NCI-H1436 (cell line): ENCODE measurements at regions not wholly inside any gene's neighbourhood (a gene's known extent, or its start where the extent isn't known, plus 50 kb on each side); places are given as distances from the start of the nearest gene placed in this dataset.
A peak's percentile ranks its signal among the peaks of the same experiment; 100 is the strongest.
"Not testable (repeated sequence)": the region's sequence is repeated elsewhere in the genome, so short reads cannot be mapped to it uniquely, and the experiment has no call there.

Experiments used
- DNase-seq: peaks from one replicate; lab custom pipeline; 2025; lab: John Stamatoyannopoulos, UW

DNA sequence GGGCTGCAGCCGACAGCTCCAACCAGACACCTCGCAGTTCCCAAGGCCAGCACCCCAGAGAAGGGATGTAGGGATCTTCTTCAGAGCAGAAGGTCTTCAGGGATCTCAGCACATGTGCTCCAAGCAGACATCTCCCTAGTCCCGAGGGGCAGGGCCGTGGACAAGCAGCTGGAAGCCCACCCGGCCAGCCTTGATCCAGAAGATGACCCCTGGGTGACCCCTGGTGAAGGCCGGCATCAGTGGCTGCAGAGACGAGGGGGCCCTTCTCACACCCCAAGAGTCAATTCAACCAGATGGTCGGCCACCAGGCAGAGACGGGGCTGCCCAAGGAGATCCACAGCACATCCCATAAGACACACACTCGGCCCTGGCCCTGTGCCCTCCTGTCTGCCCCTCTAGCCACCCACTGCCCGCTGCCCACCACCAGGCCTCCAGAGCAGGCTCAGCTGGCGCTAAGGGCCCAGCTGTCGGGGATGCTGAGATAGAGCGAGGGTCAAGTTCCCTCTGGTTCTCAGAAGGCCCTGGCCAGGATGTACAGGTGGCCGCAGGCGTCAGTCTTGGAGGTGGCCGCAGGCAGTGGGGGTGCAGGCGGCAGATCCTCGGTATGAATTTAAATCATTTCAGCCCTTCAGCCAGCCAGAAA is 168.3 kb downstream of the BRD1 start:
- no peak for DNase-seq

GRCh38 chr22:49658902-49659280 is 168.8 kb downstream of the BRD1 start:
- DNase-seq = peak; percentile 18

DNA sequence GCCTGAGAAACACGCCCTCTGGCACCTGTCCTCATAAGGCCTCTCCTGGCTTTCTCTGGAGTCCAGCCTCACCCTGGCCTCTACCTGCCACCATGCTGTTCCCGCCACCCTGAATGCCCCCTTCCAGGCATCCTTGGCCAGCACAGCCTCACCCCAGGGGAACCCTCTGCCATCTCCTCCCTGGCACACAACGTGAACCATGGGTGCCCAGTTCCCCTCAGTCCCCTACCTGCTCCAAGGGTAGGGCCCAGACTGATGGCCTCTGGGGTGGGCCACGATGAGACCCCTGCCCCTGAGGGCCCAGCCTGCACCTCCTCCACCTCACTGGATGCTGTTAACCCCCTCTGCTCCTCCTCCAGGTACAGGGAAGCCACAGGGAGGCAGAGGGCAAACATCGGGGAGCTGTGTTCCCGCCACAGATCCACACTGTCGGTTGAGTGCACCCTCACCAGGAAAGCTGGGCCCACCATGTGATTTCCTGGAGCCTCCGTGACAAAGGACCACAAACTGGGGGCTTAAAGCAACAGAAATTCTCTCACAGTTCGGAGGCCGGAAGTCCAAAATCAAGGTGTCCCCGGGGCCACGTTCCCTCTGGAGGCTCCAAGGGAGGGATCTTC is 169.6 kb downstream of the BRD1 start:
- DNase-seq = no peak

- DNase-seq = no peak
Observed at GRCh38 chr22:49657275-49657973, 170.2 kb downstream of the BRD1 start.

- DNase-seq = not testable (repeated sequence)
Observed at GRCh38 chr22:49656883-49657274, 170.8 kb downstream of the BRD1 start.

GRCh38 chr22:49656291-49656851 is 171.3 kb downstream of the BRD1 start:
- DNase-seq = no peak

- DNase-seq = no peak
Observed at GRCh38 chr22:49655168-49655812, 172.4 kb downstream of the BRD1 start.

DNA sequence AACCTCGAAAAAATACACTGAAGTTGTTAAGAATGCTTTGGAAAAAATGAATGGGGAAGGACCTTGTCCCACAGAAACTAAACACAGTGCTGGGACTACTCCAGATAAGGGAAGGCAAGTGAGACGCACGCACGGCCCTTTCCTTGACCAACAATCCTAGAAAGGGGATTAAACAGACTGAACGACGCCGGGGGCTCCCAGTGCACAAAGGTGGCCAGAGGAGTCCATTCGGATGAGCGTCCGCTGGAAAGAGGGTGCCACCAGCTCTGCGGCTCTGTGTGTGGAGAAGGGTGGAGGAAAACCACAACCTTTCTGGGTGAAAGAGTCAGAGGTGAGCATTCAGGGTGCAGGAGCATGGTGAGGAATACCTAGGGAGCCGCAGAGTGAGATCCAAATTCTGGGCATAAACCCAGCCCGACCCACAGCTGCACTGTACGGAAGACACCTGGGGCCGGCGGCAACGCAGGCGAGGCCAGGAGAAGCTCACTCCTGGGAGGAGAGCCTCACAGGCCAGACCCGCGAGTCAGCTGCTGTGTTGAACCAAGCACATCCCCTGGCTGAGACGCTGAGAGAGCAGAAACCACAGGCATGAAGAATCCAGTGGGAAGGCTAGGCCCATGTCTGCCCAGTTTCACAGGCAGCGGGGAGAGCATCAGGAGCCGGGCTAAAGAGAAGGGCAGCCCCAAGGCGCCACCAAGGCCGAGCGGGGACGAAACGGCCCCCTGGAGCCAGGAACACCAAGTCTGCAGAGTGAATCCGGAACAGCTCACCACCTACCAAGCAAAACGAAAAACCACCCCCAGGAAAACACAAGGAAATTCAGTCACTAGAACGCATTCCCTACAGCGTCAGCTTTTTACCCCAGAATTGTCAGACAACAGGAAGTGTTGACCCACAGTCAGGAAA is 177.1 kb downstream of the BRD1 start:
- DNase-seq = no peak

GRCh38 chr22:49649166-49650068 is 178.3 kb downstream of the BRD1 start:
- no peak for DNase-seq

GRCh38 chr22:49648053-49648452 is 179.6 kb downstream of the BRD1 start:
- no peak for DNase-seq

- no peak for DNase-seq
Observed at GRCh38 chr22:49647627-49648026, 180.0 kb downstream of the BRD1 start.

- no peak for DNase-seq
Observed at GRCh38 chr22:49646876-49647275, 180.8 kb downstream of the BRD1 start.

- DNase-seq = no peak
Observed at GRCh38 chr22:49645791-49646550, 181.7 kb downstream of the BRD1 start.

DNA sequence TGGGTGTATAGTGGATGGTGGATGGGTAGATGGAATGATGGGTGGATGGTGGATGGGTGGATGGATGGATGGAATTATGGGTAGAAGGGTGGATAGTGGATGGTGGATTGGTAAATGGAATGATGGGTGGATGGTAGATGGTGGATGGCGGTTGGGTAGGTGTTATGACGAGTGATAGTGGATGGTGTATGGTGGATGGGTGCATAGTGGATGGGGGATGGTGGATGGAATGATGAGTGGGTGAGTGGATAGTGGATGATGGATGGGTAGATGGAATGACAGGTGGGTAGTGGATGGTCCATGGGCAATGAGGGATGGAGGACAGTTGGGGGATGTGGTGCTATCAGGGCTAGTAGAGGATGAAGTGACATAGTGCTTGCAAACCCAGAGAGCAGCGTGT is 182.4 kb downstream of the BRD1 start:
- DNase-seq = no peak

DNA sequence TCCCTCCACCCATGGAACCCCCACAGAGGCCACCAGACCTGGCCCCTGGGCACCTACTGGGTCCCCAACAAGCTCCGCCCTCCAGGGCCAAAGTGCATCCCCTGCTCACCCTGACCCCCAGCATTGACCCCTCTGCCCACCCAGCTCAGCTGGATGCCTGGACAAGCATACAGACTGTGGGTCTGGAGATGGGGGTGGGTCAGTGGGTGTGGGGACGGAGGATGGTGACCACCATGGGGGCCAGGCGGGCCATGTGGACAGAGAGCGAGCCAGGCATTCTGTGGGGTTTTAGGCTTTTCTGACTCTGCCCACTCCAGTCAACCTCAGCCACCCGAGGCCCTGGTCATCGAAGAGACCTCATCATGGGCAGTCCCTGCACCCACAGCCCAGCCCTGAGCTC is 183.7 kb downstream of the BRD1 start:
- no peak for DNase-seq

DNA sequence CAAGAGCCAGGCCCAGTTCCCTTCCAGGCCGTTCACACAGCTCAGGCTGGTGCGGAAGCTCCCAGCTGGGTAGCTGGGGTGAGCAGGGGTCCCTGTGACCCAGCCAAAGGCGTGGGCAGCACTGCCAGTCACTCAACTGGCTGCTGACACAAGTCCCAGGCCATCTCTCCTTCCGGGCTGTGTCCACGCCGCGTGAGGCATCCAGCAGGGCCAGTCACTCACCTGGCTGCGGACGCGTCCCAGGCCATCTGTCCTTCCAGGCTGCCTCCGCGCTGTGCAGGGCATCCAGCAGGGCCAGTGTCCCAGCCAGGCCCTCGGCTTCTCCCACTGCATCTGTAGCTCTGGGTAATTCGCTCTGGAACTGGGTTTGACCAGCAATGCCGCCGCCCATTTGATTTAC is 184.2 kb downstream of the BRD1 start:
- no peak for DNase-seq

- no peak for DNase-seq
Observed at GRCh38 chr22:49642741-49643140, 184.9 kb downstream of the BRD1 start.

- no peak for DNase-seq
Observed at GRCh38 chr22:49642331-49642730, 185.3 kb downstream of the BRD1 start.

DNA sequence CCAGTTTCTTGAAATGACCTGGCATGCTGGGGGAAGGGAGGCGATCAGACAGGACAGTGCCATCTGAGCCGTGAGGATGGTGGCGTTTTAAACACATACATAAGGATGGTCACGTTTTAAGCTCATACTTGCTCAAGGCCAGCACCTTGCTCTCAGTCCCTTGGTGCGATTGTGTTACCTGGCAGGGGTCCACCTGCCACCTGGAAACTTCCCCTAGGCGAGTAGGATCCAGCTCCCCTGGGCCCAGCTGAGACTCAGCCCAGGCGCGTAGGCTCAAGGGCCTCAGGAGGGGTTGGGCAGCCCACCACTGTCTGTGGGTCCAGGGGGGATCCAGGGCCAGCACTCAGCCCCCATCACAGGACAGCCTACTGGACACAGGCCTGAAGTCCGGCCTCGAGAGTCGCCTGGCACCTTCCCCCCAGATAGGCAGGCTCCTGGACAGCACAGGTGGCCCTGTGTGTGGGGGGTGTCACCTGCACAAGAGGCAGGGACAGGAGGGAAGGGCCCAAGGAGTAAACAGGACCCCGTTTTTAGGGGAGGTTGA is 185.8 kb downstream of the BRD1 start:
- DNase-seq = no peak
